ENCODE measurements at regions not wholly inside any gene's neighbourhood (a gene's known extent, or its start where the extent isn't known, plus 50 kb on each side); places are given as distances from the start of the nearest gene placed in this dataset.

DNA sequence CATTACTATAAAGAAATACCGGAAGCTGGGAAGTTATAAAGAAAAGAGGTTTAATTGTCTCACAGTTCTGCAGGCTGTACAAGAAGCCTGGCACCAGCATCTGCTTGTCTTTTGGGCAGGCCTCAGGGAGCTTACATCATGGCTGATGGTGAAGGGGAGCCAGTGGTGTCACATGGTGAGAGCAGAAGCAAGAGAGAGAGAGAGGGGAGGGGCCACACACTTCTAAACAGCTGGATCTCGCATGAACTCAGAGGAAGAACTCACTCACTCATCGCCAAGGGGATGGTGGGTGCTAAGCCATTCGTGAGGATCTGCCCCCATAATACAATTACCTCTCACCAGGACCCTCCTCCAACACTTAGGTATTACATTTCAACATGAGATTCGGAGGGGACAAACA is 51.8 kb upstream of the ANKRD34C start:
- no peak for DNase-seq

DNA sequence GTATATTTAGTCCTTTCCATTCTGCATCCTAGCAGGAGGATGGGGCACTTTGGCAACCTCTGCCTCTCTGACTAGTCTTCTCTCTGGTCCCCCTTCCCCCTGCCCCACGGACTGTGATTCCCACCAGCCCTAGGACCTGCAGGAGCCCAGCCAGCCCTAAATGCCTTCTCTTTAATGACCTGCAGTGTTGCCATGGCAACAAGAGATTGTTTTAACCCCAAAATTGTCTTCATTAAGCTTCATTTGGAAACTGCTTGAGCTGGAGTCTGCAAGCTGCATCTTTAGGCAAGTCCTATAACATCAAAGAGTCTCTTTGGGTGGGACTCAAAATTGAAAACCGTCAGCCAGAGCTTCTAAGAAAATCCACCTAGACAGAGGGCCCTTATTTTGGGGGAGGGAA is 59.7 kb upstream of the ANKRD34C start:
- no peak for DNase-seq

DNA sequence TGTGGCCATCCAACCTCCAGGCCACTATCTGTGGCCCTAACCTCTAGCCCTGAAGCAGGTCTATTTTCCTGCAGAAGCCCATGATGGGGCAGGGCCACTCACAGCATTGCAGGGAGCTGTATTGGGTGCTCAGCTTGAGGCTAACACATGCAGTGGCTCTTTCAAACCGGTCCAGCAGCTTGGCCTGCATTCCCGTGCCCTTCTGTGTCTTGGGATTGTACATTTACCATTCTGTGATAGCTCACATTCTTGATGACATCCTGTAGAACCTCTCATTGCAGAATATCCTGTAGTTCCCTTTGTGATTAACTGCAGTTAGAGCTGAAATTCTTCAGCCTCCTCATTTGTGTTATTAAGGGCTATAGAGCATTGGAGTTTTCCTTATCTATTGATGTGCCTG is 60.8 kb upstream of the ANKRD34C start:
- DNase-seq, result no peak

DNA sequence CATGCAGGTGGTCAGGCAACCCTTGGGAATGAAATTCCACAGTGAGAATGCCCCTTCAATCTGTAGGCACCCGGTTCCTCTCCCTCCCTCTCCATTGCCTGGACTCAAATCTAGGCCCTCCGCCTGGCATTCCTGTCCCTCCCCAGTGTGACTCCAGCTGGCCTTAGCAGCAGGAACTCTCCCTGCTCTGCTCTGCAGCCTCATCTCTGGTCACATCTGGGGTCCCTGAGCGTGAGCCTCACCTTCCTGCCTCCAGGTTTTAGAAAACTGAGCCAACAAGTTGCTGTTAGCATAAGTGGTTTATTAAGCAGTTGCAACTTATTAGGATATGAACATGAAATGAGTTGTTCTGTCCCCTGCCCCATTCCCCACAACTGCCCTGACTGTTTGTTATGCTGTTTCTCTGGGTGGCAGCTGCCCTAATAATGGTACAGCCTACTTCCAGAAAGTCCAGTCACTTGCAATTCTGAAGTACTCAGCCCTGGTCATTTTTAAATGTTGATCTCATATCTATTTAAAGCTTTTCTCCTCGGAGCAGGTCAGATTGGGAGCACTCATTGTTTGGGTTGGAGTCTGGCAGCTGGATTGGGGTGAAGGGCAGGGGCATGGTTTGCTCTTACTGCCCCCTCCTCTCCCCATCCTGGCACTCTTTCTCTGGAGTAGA is 63.0 kb upstream of the ANKRD34C start:
- no peak for DNase-seq

DNA sequence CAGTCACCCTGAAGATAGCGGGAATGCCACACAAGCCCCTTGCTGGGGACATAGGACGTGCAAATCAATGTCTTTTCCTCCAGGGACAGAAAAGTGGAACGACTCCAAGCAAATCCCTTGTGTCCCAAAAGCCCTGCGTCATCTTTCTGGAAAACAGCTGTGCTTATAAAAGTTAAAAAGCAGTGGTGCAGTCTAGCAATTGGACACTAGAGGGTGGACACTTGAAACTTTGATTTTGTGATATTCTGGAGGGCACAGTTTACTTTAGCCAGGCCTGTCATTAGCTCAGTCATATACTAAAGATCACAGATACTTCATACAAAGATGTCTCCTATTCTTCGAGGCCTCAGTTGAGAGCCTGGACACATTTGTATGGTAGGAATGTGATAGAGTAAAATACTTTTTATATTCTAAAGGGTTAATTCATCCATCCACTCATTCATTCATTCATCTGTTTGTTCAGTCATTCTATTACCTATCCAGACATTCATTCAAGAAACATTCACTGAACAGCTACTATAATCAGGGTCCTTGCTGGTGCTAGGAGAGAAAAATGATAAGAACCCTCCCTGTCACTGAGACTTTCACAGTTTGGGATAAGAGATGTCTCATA is 63.8 kb upstream of the ANKRD34C start:
- no peak for DNase-seq

DNA sequence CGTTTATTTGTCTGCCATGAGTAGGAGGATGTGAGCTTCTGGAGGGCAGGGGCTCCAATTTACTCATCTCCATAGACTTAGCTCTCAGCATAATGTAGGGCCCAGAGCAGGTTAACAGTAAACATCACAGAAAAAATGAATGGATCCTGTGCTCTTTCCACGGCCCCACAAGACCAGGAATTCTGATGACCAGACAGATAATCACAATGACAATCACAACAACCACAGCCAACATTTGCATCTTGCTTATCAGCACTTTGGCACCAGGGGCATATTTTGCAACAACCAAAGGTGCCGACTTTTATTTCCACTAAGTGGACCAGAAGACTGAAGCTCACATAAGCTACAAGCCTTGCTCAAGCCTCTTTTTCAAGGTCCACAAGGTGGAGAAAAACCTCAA is 68.9 kb upstream of the ANKRD34C start:
- no peak for DNase-seq

DNA sequence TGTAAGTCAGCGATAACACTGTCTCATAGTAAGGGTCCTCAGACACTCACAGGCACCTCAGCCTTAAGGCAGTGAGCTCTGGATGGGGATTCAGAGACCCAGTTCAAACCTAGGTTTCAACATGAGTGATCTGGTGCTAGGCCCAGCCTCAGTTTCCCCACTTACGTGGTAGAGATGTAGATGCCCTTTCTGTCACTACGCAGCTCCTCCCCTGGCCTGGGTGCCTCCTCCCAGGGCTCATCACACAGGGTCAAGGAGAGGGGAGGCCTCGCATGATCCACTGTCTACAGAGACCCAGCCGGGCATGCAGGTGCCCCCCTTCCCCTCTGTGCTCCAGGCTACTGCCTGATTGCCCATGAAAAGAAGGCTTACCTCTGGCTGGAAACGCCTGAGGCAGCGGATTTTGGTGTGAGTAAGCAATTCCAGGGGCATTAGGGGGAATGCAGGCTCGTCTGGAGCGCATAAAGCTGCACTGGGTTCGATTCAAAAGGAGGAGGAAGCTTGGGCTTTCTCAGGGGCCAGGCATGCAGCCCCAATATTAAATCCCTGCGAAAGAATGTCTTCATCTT is 69.8 kb upstream of the ANKRD34C start:
- DNase-seq, result no peak

DNA sequence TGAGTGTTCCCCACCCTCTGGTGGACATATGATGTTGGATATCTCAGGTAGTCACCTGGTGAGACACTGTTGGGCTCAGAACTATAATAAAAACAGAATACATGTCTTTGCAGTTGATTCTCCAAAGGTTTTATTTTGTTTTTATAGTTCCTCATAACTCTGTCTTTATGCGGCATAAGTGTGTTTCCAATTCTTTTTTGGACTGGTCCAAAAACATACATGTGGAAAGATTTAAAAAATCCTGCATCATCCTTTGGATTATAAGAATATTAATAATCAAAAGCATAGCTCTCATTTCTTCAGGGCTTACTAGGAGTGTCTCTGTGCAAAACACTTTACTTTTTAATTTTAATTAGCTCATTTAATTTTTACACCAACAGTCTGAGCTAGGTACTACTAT is 71.0 kb upstream of the ANKRD34C start:
- DNase-seq, result peak; percentile 23 to 33 (median 29)

DNA sequence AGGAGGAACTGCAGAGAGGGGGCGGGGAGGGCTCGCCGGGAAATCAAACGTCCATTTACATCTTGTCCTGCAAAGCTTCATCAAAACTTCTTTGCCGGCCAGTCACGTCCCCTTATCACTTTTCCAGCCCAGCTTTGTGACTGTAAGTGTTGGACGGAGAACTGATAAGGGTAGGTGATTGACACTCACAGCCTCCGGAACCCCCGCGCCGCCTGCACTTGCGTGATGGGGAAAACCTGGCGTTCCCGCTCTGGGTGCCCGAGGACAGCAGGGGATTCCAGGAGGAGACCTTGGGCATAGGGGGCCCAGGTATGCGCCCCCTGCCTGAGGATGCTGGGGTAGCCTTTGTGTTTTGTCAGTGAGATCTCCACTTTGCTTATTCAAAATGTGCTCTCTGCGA is 72.8 kb upstream of the ANKRD34C start:
- no peak for DNase-seq

DNA sequence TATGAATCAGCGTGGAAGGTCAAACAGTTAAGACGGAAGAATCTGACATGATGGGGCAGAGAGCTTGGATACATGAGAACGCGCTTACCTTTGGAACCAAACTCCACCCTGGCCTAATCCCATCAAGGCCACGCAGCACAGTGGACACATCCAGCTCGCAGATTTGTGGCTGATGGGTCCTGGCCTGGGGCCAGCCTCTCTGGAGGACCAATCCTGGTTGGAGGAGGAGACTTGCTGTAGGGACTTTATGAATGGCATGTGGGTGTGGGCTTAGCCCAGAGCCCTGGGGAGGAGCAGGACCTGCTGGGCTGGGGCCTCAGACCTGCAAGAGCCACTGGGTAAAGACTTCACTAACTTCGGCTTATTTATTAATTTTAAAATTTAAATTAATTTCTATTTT is 73.4 kb upstream of the ANKRD34C start:
- DNase-seq, result no peak

DNA sequence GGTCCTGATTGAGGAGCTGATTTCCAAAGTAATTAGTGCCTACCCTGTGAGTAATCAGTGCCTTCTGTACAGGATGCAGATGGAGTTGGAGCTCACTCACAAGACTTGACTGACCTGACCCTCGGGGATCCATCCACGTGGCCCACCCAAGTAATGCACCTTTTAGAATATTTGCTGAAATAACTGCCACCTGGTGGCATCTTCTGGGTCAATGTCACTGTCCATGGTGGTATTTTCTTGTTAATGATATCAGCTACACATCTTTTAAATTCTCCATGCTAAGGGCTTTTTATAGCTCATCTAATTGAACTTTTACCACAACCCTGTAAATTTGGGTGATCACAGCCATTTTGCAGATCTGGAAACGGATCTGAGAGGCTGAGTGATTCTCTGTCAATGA is 74.3 kb upstream of the ANKRD34C start:
- DNase-seq, result no peak

DNA sequence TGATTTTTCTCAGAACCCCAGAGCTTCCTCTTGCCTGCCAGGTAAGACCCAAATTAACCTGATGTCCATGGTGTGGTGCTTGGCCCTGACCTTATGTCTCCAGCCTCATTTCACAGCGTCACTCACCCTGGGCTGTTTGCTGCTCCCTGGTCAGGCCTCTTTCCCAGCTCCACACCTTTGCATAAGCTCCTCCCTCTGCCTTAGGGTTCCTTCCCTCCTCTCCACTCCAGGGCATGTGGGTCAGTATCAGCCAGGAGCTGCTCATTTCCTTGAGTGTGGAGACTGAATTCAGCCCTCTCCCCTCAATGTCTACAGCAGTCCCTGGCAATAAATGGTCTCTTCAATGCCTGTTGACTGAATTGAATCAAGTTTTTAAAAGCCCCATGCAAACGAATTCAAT is 75.6 kb upstream of the ANKRD34C start:
- no peak for DNase-seq

DNA sequence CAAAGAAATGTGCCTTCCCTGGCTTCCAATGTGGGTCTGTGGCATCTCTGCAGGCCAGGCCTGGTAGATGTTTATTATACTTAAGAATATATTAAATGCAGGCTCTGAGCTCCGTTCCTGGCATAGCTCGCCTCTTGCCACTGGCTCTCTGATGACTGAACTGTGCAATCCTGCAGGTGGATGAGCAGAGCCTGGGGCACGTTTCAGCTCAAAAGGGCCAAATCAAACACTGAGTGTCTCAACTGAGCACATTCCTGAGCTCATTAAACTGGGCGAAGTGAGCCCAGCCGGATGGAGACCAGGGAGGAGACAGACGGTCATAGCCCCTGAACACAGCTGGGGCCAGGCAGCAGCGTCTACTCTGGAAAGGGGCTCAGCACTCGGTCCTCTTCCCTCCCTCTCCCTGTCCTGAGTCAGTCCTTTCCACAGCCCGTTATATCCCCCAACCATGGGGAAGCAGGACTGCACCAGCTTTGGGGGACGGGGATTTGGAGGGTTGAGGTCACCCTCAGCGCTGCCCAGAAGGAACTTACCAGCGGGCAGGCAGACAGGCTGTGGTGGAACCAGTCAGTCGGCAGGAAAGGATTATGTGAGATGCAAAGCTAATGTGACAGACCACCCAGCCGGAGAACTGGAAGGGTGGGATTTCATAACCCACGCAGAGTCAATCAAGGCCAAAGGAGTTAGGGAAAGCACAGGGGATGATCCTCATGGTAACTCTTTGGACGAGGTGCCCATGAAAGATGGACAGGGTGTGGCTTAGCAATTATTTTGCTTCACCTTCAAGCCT is 77.4 kb upstream of the ANKRD34C start:
- no peak for DNase-seq

DNA sequence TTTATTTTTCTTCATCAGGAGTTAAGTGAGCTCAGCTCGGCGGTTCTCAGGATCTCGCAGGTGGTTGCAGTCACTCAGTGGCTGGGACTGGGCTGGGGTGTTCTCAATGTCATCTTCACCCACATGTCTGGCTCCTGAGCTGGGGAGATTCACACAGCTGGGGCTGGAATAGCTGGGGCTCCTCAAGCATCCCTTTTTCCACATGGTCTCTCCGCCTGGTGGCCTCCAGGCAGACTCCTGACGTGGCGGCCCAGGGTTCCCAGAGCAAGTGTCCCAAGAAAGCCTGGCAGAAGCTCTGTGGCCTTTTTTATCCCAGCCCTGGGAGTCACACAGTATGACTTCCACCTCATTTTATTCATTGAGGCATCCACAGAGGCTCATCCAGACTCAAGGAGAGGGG is 84.1 kb upstream of the ANKRD34C start:
- DNase-seq, result no peak

DNA sequence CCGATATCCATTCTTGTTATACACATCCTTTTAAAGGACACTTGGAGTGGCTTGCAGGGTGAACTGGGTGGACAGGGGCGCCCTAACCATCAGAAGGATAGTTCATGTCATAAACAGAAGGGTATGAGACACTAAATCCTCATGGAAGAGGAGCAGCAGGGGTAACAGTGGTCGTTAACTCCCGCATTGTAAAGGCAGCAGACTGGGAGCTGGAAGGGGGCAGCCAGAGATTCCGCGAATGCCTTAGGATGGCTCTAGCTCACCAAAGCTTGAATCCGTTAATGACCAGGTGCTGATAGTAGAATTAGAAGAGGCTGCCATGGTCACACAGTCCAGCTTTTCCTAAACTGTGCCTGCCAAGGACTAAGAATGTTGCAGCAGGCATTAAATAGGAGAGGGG is 85.2 kb upstream of the ANKRD34C start:
- no peak for DNase-seq

DNA sequence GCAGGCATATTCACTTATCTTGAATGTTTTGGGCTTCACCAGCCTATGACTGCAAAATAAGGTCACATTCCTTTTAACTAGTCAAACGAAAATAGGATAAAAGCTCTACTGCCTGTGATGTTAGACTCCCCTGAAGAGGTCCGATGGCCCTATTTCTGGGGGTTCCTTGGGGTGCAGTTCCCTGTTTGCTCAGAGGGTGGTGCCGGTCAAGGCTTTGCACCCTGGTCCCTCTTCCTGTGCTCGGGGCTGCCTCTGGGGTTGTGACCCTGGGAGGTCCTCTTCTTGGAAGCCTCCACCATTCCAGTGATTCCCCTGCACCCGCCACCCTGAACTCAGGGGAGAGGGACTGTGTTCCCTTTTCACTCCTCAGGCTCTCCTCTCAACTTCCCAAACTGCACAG is 86.7 kb upstream of the ANKRD34C start:
- DNase-seq, result no peak

DNA sequence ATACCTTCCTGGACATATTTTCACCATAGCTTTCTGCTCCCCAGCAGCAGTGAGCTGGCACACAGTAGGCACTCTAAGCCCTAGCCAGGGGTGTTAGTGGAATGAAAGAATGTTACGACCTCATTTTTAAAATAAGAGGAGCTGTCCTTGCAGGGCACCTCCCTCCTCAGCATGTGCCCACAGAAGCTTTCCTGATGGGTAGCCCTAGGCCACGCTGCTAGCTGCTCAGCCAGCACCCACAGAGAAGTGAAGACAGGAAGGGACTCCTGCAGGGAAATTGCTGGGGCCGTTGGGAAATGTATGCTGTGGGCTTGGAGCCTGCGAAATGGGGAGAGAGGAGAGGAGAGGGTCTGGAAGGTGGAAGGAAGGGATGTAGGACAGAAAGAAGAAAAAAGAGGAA is 87.3 kb upstream of the ANKRD34C start:
- DNase-seq, result no peak

DNA sequence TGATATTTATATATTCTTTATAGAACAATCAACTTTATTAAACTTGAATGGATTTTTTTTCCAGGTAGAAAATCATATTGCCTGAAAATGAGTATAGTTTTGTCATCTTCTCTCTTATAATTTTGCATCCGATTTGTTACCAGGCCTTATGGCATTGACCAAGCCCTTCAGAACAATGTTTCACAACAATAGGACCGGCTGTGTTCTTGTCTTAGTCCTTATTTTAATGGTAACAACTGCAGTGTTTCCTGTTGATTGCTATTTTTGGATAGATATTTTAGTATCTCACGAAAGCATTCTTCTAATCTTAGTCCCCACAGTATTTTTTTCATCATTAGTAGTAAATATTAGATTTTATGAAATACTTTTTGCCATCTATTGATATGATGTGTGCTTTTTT is 88.1 kb upstream of the ANKRD34C start:
- no peak for DNase-seq

DNA sequence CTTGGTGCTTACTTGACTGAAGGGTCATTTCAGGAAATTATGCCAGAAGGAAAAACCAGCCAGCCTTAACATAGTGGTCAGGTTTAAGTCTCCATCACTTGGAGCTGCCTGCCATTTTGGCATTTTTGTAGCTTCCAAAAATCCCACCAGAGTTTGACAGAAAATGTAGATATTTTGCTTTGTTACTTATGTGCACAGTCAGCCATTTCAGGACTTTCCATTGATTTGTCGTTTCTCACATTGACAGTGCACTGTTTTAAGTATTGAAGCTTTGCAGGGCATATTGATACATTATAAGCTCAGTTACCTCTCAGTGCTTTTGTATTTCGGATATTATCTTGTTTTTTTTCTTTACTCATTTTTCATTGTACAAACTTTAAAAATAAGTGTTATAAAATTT is 89.0 kb upstream of the ANKRD34C start:
- DNase-seq, result no peak

DNA sequence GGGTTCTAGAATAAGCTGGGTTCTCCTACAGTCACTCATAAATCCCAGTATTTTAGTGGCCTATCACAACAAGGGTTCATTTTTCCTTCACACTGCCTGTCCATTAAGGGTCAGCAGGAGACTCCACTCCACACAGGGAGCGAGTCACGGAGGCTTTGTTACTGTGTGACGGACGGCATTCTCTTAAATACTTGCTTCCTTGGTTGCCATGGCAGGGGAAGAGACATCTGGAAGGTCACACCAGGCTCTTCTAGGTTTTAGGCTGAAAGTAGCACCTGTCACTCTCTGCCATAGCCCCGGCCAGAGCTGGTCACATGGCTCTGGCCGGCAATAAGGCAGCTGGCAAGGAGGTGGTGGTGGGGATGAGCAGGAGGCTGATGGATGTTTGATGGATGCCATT is 89.4 kb upstream of the ANKRD34C start:
- DNase-seq, result no peak

DNA sequence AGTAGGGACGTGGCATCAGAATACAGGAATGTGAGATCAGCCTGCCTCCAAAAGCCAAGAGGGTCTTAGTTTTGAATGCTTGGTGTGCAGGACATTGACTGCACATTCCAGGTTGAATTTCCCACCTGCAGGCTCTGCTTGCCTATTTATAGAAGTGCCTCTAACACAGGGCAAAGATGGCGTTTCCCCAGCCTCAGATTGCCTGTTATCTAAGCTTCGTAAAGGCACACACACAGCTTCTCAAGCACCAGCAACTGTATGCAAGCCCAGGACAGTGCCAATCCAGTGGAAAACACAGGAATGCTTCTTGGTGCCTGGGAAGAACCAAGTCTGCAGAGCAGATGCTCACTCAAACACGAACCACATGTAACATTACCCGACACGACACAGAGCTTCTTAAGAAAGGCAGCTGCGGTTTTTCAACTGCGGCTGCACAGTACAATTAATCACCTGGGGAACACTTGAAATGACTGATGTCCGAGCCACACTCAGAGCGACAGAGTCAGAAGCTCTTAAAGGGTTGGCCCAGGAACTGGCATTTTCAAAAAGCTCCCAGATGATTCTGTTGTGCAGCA is 90.0 kb upstream of the ANKRD34C start:
- DNase-seq, result no peak

DNA sequence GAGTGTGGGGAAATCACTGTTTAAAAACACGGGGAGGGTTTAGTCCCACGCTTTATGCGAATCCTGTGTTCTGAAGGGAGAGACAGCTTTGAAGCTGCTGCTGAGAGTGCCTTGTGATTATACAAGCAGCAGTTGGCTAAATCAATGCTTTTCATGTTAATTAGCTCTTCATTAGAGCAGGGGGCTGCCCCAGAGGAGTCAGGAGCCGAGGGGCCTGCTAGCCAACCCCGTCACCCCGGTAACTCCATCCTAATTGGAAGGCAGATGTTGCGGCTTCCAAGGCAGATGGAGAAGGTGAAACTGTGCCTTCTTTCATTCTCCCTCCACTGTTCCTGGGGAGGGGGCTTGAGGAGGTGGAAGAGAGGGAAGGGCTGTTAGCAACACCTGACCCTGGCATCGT is 92.4 kb upstream of the ANKRD34C start:
- no peak for DNase-seq

DNA sequence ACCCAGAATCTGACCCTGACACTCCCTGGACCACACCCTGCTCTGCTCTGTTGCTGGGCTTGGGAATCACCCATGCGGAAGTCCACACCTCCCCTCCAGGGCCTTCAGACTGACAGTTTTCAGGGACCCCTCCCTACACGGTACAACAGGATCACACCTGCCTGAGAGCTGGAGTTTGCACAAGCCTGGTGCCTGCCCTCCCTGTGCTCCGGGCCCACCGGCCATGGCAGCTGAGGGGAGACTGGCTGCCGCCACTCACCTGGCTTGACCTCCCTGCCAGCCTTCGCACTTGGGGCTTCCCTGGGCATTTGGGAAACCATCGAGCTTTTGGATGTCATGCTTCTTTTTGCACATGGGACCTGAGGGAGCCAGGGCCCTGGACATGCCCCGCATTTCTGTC is 95.9 kb upstream of the ANKRD34C start:
- no peak for DNase-seq
